GM12873 (cell line): ENCODE measurements at regions not wholly inside any gene's neighbourhood (a gene's known extent, or its start where the extent isn't known, plus 50 kb on each side); places are given as distances from the start of the nearest gene placed in this dataset.

Source experiments
- CTCF ChIP-seq: IDR thresholded peaks from 2 replicates; pipeline ENCODE4 v1.5.1; 2012; ENCODE audit warnings: low read depth, mild to moderate bottlenecking, moderate library complexity, low read length, control low read depth; ENCODE audit not compliant: insufficient read depth; ENCODE audit errors: missing control alignments

GRCh38 chr14:98665007-98665406, 607.0 kb downstream of the BCL11B start:
- TF ChIP-seq CTCF = no peak

GRCh38 chr14:98666545-98666944, 605.5 kb downstream of the BCL11B start:
- no peak for TF ChIP-seq CTCF

GRCh38 chr14:98682033-98682432, 590.0 kb downstream of the BCL11B start:
- TF ChIP-seq CTCF = no peak

GRCh38 chr14:98682726-98683125, 589.3 kb downstream of the BCL11B start:
- no peak for TF ChIP-seq CTCF

- no peak for TF ChIP-seq CTCF
These were observed 587.5 kb downstream of the BCL11B start for GRCh38 chr14:98684468-98684867.

- TF ChIP-seq CTCF = no peak
These were observed 586.3 kb downstream of the BCL11B start for GRCh38 chr14:98685725-98686124.

- no peak for TF ChIP-seq CTCF
These were observed 583.6 kb downstream of the BCL11B start for GRCh38 chr14:98688446-98688845.
